IMR-90 (cell line): ENCODE measurements at regions not wholly inside any gene's neighbourhood (a gene's known extent, or its start where the extent isn't known, plus 50 kb on each side); places are given as distances from the start of the nearest gene placed in this dataset.

Experiments used
- ATAC-seq: fragments of 200-7000 bp; cut with Tn5 transposase; 2 replicates; pipeline ENCODE4 v1.9.1; 2020; ENCODE audit warnings: low read depth, mild to moderate bottlenecking, moderate library complexity
- BruUV-seq: library from RNA; stranded (reverse); fragments of 400-500 nt; replicated peaks from 2 replicates; lab custom pipeline; 2021; lab: Mats Ljungman, UMichigan
- CTCF ChIA-PET: fragments of 300-600 bp; formaldehyde crosslinking; extraction: SDS; loops from one replicate; lab custom pipeline; 2021; ENCODE audit warnings: antibody characterized with exemption; lab: Yijun Ruan, JAX
- POLR2A ChIA-PET: fragments of 300-600 bp; sonication (Branson Sonifier 250); formaldehyde crosslinking; loops from one replicate; lab custom pipeline; 2022; ENCODE audit warnings: antibody characterized with exemption; ENCODE audit not compliant: unreplicated experiment; lab: Charles Lee
- DNase-seq: peaks from one replicate; pipeline ENCODE4 v3.0.0; 2013
- H2AFZ ChIP-seq: replicated peaks from 2 replicates; pipeline ENCODE3; 2013; ENCODE audit warnings: low read length, mild to moderate bottlenecking; ENCODE audit not compliant: poor library complexity
- H2AK5ac ChIP-seq: 2 replicates; pipeline ENCODE4 v1.6.1; 2013; ENCODE audit warnings: low read depth, low read length, inconsistent platforms
- H2AK9ac ChIP-seq: replicated peaks from 2 replicates; pipeline ENCODE3; 2013; ENCODE audit warnings: mild to moderate bottlenecking, low read depth, low read length, moderate library complexity; ENCODE audit not compliant: poor library complexity
- H2BK120ac ChIP-seq: 2 replicates; pipeline ENCODE4 v1.6.1; 2013; ENCODE audit warnings: low read depth, low read length, inconsistent platforms
- H2BK15ac ChIP-seq: 3 replicates; pipeline ENCODE4 v1.6.1; 2013; ENCODE audit warnings: low read depth, low read length, inconsistent platforms
- H2BK20ac ChIP-seq: 2 replicates; pipeline ENCODE4 v1.6.1; 2013; ENCODE audit warnings: low read depth, mild to moderate bottlenecking, inconsistent platforms, low read length, moderate library complexity
- H2BK5ac ChIP-seq: 2 replicates; pipeline ENCODE4 v1.6.1; 2013; ENCODE audit warnings: mild to moderate bottlenecking, low read depth, low read length, inconsistent platforms; ENCODE audit not compliant: poor library complexity, severe bottlenecking
- H3K14ac ChIP-seq: replicated peaks from 2 replicates; pipeline ENCODE4 v1.6.1; 2013; ENCODE audit warnings: low read depth, low read length, inconsistent platforms
- H3K18ac ChIP-seq: 2 replicates; pipeline ENCODE4 v1.6.1; 2013; ENCODE audit warnings: low read depth, low read length, control low read depth
- H3K23ac ChIP-seq: 2 replicates; pipeline ENCODE4 v1.6.1; 2013; ENCODE audit warnings: low read depth, low read length, inconsistent platforms
- H3K27ac ChIP-seq: 2 replicates; pipeline ENCODE4 v1.5.1; 2013; ENCODE audit warnings: mild to moderate bottlenecking, control low read depth, low read length; ENCODE audit not compliant: insufficient read depth
- H3K27me3 ChIP-seq: 2 replicates; pipeline ENCODE4 v1.6.1; 2013; ENCODE audit warnings: low read length; ENCODE audit not compliant: control insufficient read depth, insufficient read depth
- H3K36me3 ChIP-seq: 2 replicates; pipeline ENCODE4 v1.6.1; 2013; ENCODE audit warnings: low read length, mixed read lengths; ENCODE audit not compliant: control insufficient read depth, insufficient read depth
- H3K4ac ChIP-seq: 2 replicates; pipeline ENCODE4 v1.6.1; 2013; ENCODE audit warnings: low read depth, low read length, inconsistent platforms
- H3K4me1 ChIP-seq: 2 replicates; pipeline ENCODE4 v1.6.1; 2013; ENCODE audit warnings: low read length, mixed read lengths; ENCODE audit not compliant: control insufficient read depth, insufficient read depth
- H3K4me2 ChIP-seq: 2 replicates; pipeline ENCODE4 v1.6.1; 2013; ENCODE audit warnings: low read depth, mild to moderate bottlenecking, control low read depth, low read length, moderate library complexity
- H3K4me3 ChIP-seq: 2 replicates; pipeline ENCODE4 v1.5.1; 2013; ENCODE audit warnings: low read depth, mild to moderate bottlenecking, control low read depth, low read length, moderate library complexity; ENCODE audit not compliant: insufficient read depth
- H3K56ac ChIP-seq: 2 replicates; pipeline ENCODE4 v1.6.1; 2013; ENCODE audit warnings: low read length, inconsistent platforms; ENCODE audit not compliant: insufficient read depth; ENCODE audit errors: extremely low read depth
- H3K79me1 ChIP-seq, 2 experiments: 2 replicates each; pipeline ENCODE4 v1.6.1; 2013; ENCODE audit warnings: low read length in 2 of 2, inconsistent platforms in 1 of 2, low read depth in 1 of 2
- H3K9ac ChIP-seq: 2 replicates; pipeline ENCODE4 v1.6.1; 2013; ENCODE audit warnings: low read depth, low read length, control low read depth
- H3K9me1 ChIP-seq: 2 replicates; pipeline ENCODE4 v1.6.1; 2013; ENCODE audit warnings: low read length, inconsistent platforms; ENCODE audit not compliant: insufficient read depth
- H3K9me3 ChIP-seq: 2 replicates; pipeline ENCODE4 v1.6.1; 2013; ENCODE audit warnings: low read length; ENCODE audit not compliant: control insufficient read depth, insufficient read depth
- H4K20me1 ChIP-seq: 2 replicates; pipeline ENCODE4 v1.6.1; 2013; ENCODE audit warnings: low read length, inconsistent platforms; ENCODE audit not compliant: insufficient read depth
- H4K5ac ChIP-seq: 2 replicates; pipeline ENCODE4 v1.6.1; 2013; ENCODE audit warnings: mild to moderate bottlenecking, low read depth, low read length, control low read depth
- H4K8ac ChIP-seq, 2 experiments: 2 replicates each; pipeline ENCODE4 v1.6.1; 2013; ENCODE audit warnings: low read depth in 2 of 2, low read length in 2 of 2, control low read depth in 1 of 2, inconsistent platforms in 1 of 2
- H4K91ac ChIP-seq: 2 replicates; pipeline ENCODE4 v1.6.1; 2013; ENCODE audit warnings: low read depth, low read length, inconsistent platforms; ENCODE audit not compliant: insufficient read depth
- BHLHE40 ChIP-seq: fragments of 150-350 bp; IDR thresholded peaks from 2 replicates; pipeline ENCODE4 v1.6.1; 2016; ENCODE audit warnings: mild to moderate bottlenecking, low read depth, low read length
- CHD1 ChIP-seq: IDR thresholded peaks from 2 replicates; pipeline ENCODE4 v1.6.1; 2012; ENCODE audit warnings: low read depth, low read length, improper control_type of control experiment
- ELK1 ChIP-seq: fragments of 150-350 bp; IDR thresholded peaks from 2 replicates; pipeline ENCODE4 v1.6.1; 2016; ENCODE audit warnings: low read depth, mild to moderate bottlenecking, low read length, moderate library complexity, borderline replicate concordance
- FOS ChIP-seq: fragments of 150-350 bp; IDR thresholded peaks from 2 replicates; pipeline ENCODE4 v1.6.1; 2016; ENCODE audit warnings: low read depth, low read length
- MAZ ChIP-seq: IDR thresholded peaks from 2 replicates; pipeline ENCODE4 v1.6.1; 2012; ENCODE audit warnings: low read depth, mild to moderate bottlenecking, low read length, improper control_type of control experiment, moderate library complexity, borderline replicate concordance
- MXI1 ChIP-seq: IDR thresholded peaks from 2 replicates; pipeline ENCODE4 v1.6.1; 2012; ENCODE audit warnings: low read depth, mild to moderate bottlenecking, low read length, moderate library complexity, borderline replicate concordance
- NFE2L2 ChIP-seq: fragments of 150-350 bp; IDR thresholded peaks from 2 replicates; pipeline ENCODE4 v1.6.1; 2016; ENCODE audit warnings: low read depth, mild to moderate bottlenecking, low read length
- POLR2A ChIP-seq: IDR thresholded peaks from 2 replicates; pipeline ENCODE4 v1.6.1; 2012; ENCODE audit warnings: mild to moderate bottlenecking, low read depth, low read length
- RAD21 ChIP-seq: IDR thresholded peaks from 2 replicates; pipeline ENCODE4 v1.6.1; 2012; ENCODE audit warnings: low read length, improper control_type of control experiment
- RCOR1 ChIP-seq: IDR thresholded peaks from 2 replicates; pipeline ENCODE4 v1.6.1; 2012; ENCODE audit warnings: mild to moderate bottlenecking, low read length, improper control_type of control experiment; ENCODE audit not compliant: insufficient replicate concordance
- USF2 ChIP-seq: fragments of 150-350 bp; IDR thresholded peaks from 2 replicates; pipeline ENCODE4 v1.6.1; 2017; ENCODE audit warnings: mild to moderate bottlenecking, antibody characterized with exemption, low read length, low read depth
- WGBS, 2 experiments: methylation state at CpG; one replicate each; pipeline versions ENCODE4 v1.1.5 to v1.1.7; 2013; ENCODE audit warnings: missing lambda C conversion rate in 2 of 2; ENCODE audit not compliant: insufficient read length in 1 of 2; ENCODE audit errors: extremely low coverage in 2 of 2; 5-methylcytosine and 5-hydroxymethylcytosine counted together
- dilution Hi-C: fragments of 300-500 bp; cut with HindIII; formaldehyde crosslinking; loops from one replicate; pipeline ENCODE4 v1.14.3; 2018; ENCODE audit warnings: low sequenced_read_pairs; ENCODE audit not compliant: unreplicated experiment
- in situ Hi-C: fragments of 300-500 bp; cut with MboI; formaldehyde crosslinking; loops from 3 replicates; pipeline ENCODE4 v1.14.3; 2019; ENCODE audit warnings: low sequenced_read_pairs, inconsistent platforms, mixed read lengths
- intact Hi-C: fragments of 100-400 bp; cut with micrococcal nuclease; formaldehyde crosslinking; loops from 2 replicates; pipeline ENCODE4 v1.10.0; 2022
- TF ChIP-seq, protein P1 (sequence below): conservative IDR thresholded peaks from 2 replicates; pipeline ENCODE4 v1.5.1; 2012; ENCODE audit warnings: mild to moderate bottlenecking, low read depth, low read length, improper control_type of control experiment

DNA sequence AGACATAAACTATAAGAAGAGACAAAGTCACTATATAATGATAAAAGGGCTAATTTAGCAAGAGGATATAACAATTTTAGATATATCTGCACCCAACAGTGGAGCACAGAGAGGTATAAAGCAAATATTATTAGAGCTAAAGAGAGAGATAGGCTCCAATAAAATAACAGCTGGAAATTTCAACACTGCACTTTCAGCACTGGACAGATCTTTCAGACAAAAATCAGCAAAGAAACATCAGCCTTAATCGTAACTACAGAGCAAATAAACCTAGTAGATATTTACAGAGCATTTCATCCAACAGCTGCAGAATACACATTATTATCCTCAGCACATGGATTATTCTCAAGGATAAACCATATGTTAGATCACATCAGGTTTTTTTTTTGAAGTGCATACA, 642.9 kb downstream of the AMY1C start:
- H2AFZ ChIP-seq = no peak overlapping the region
- no peak overlapping the region for H3K4me3 ChIP-seq
- in situ Hi-C loops = no loop called here
- ATAC-seq (no peak), DNase-seq (no peak)
- no peak overlapping the region for H4K5ac ChIP-seq
- H2AK5ac ChIP-seq = no peak overlapping the region
- H3K56ac ChIP-seq = no peak overlapping the region
- BruUV-seq = no TSS peak
- H2BK15ac ChIP-seq = no peak overlapping the region
- ChIA-PET POLR2A (no interaction called here), CTCF (interaction anchor here (0.7 kb wide), 1 partner anchor 1312 kb away, joined by 3 read pairs; no protein-coding TSS in a partner anchor)
- no peak overlapping the region for H3K23ac ChIP-seq
- no peak overlapping the region for H3K4ac ChIP-seq
- H3K36me3 ChIP-seq = no peaks in the 10 kb centered on the region
- TF ChIP-seq MAZ (no peak), FOS (no peak), NFE2L2 (no peak), RCOR1 (no peak), RAD21 (no peak), USF2 (no peak), CHD1 (no peak), ELK1 (no peak), BHLHE40 (no peak), MXI1 (no peak), POLR2A (no peak)
- TF ChIP-seq, protein P1, sequence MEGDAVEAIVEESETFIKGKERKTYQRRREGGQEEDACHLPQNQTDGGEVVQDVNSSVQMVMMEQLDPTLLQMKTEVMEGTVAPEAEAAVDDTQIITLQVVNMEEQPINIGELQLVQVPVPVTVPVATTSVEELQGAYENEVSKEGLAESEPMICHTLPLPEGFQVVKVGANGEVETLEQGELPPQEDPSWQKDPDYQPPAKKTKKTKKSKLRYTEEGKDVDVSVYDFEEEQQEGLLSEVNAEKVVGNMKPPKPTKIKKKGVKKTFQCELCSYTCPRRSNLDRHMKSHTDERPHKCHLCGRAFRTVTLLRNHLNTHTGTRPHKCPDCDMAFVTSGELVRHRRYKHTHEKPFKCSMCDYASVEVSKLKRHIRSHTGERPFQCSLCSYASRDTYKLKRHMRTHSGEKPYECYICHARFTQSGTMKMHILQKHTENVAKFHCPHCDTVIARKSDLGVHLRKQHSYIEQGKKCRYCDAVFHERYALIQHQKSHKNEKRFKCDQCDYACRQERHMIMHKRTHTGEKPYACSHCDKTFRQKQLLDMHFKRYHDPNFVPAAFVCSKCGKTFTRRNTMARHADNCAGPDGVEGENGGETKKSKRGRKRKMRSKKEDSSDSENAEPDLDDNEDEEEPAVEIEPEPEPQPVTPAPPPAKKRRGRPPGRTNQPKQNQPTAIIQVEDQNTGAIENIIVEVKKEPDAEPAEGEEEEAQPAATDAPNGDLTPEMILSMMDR = no peak
- peaks cover 8% of the 10 kb centered on the region for H3K9me3 ChIP-seq
- no CpG with 5 or more reads among the region's 1 CpG for WGBS, 2 experiments
- H2BK120ac ChIP-seq = no peak overlapping the region
- no peak overlapping the region for H2AK9ac ChIP-seq
- H4K91ac ChIP-seq = no peak overlapping the region
- no peak overlapping the region for H3K4me2 ChIP-seq
- H3K9ac ChIP-seq = no peak overlapping the region
- intact Hi-C loops = no loop called here
- H3K14ac ChIP-seq = no peak overlapping the region
- H3K27ac ChIP-seq = no peak overlapping the region
- no peak overlapping the region for H3K18ac ChIP-seq
- H2BK20ac ChIP-seq = no peak overlapping the region
- H3K27me3 ChIP-seq = no peaks in the 10 kb centered on the region
- no peak overlapping the region for H4K8ac ChIP-seq
- H2BK5ac ChIP-seq = no peak overlapping the region
- H3K9me1 ChIP-seq = no peaks in the 10 kb centered on the region
- dilution Hi-C loops = no loop called here
- no peaks in the 10 kb centered on the region for H4K20me1 ChIP-seq
- no peaks in the 10 kb centered on the region for H3K4me1 ChIP-seq
- no peaks in the 10 kb centered on the region for H3K79me1 ChIP-seq
